Stimulated activated CD8-positive, alpha-beta memory T cell treated with anti-CD3 and anti-CD28 coated beads, Interleukin-4, amount 100 ng/mL, for 24 hours (primary cell): ENCODE measurements at regions not wholly inside any gene's neighbourhood (a gene's known extent, or its start where the extent isn't known, plus 50 kb on each side); places are given as distances from the start of the nearest gene placed in this dataset.

Source experiments
- DNase-seq: peaks from one replicate; pipeline ENCODE4 v3.0.0-alpha.2; 2020; ENCODE audit warnings: low read depth

GRCh38 chr12:111076611-111077451 lies 156.5 kb upstream of the MYL2 start:
- no peak for DNase-seq

GRCh38 chr12:111076199-111076598 lies 155.8 kb upstream of the MYL2 start:
- no peak for DNase-seq

GRCh38 chr12:111074965-111075364 lies 154.6 kb upstream of the MYL2 start:
- DNase-seq, result no peak

GRCh38 chr12:111074559-111074958 lies 154.2 kb upstream of the MYL2 start:
- no peak for DNase-seq

- no peak for DNase-seq
Observed at GRCh38 chr12:111073370-111073769, 153.0 kb upstream of the MYL2 start.

- DNase-seq, result no peak
Observed at GRCh38 chr12:111072299-111072698, 151.9 kb upstream of the MYL2 start.

- DNase-seq, result no peak
Observed at GRCh38 chr12:111069886-111070285, 149.5 kb upstream of the MYL2 start.

- DNase-seq, result no peak
Observed at GRCh38 chr12:111068290-111068689, 147.9 kb upstream of the MYL2 start.

- DNase-seq, result no peak
Observed at GRCh38 chr12:111067498-111067897, 147.1 kb upstream of the MYL2 start.

- DNase-seq, result no peak
Observed at GRCh38 chr12:111066744-111067437, 146.5 kb upstream of the MYL2 start.

- DNase-seq, result no peak
Observed at GRCh38 chr12:111064982-111065381, 144.6 kb upstream of the MYL2 start.

GRCh38 chr12:111064154-111064553 lies 143.8 kb upstream of the MYL2 start:
- no peak for DNase-seq

- DNase-seq, result no peak
Observed at GRCh38 chr12:111063295-111064026, 143.1 kb upstream of the MYL2 start.

GRCh38 chr12:111057701-111058425 lies 137.5 kb upstream of the MYL2 start:
- DNase-seq, result no peak

GRCh38 chr12:111056618-111057521 lies 136.5 kb upstream of the MYL2 start:
- peak; percentile 38 for DNase-seq

- no peak for DNase-seq
Observed at GRCh38 chr12:111055181-111055880, 135.0 kb upstream of the MYL2 start.

- DNase-seq, result no peak
Observed at GRCh38 chr12:111048991-111049390, 128.6 kb upstream of the MYL2 start.

GRCh38 chr12:111046896-111047295 lies 126.5 kb upstream of the MYL2 start:
- DNase-seq, result no peak

- DNase-seq, result no peak
Observed at GRCh38 chr12:111045941-111046340, 125.6 kb upstream of the MYL2 start.

- no peak for DNase-seq
Observed at GRCh38 chr12:111041091-111041490, 120.7 kb upstream of the MYL2 start.
